ENCODE measurements at regions not wholly inside any gene's neighbourhood (a gene's known extent, or its start where the extent isn't known, plus 50 kb on each side); places are given as distances from the start of the nearest gene placed in this dataset.
"Not testable (repeated sequence)": the region's sequence is repeated elsewhere in the genome, so short reads cannot be mapped to it uniquely, and the experiment has no call there.

- no peaks in the 10 kb centered on the region for H3K27me3 ChIP-seq (replicated peaks in 1 of 7)
- H3K4me3 ChIP-seq: no peak overlapping the region
- no peaks in the 10 kb centered on the region for H3K4me1 ChIP-seq
- H3K9me3 ChIP-seq: peaks cover 0 to 4% (median 0%) of the 10 kb centered on the region in 8 donors
- no peak for DNase-seq
- intact Hi-C loops (cut with DNase I; ENCODE audit: low total_unique reads): no loop called here
- TF ChIP-seq CTCF (IDR thresholded peaks at IDR 0.05 in 8 of 11, conservative IDR thresholded peaks at IDR 0.05 in 3 of 11): no peak
- no peak for TF ChIP-seq POLR2A (IDR thresholded peaks at IDR 0.05)
- TF ChIP-seq POLR2AphosphoS5 (IDR thresholded peaks at IDR 0.05): no peak
- WGBS, 5 donors: 66 to 91% (median 82%) methylated on average over 2 of the region's 2 CpGs
- no peak overlapping the region for H3K27ac ChIP-seq
- no peaks in the 10 kb centered on the region for H3K36me3 ChIP-seq
Measured at GRCh38 chrX:140132937-140133336, 167.6 kb upstream of the CXorf66 start.

GRCh38 chrX:140123446-140123845 lies 158.1 kb upstream of the CXorf66 start:
- H3K4me1 ChIP-seq: no peaks in the 10 kb centered on the region
- intact Hi-C loops (cut with DNase I; ENCODE audit: low total_unique reads): no loop called here
- peaks cover 0 to 14% (median 0%) of the 10 kb centered on the region in 8 donors for H3K9me3 ChIP-seq
- H3K27ac ChIP-seq: no peak overlapping the region
- peaks cover 0 to 11% (median 0%) of the 10 kb centered on the region in 7 donors for H3K27me3 ChIP-seq (replicated peaks in 1 of 7)
- DNase-seq: no peak
- no peaks in the 10 kb centered on the region for H3K36me3 ChIP-seq
- TF ChIP-seq POLR2AphosphoS5 (IDR thresholded peaks at IDR 0.05) (no peak), CTCF (IDR thresholded peaks at IDR 0.05 in 8 of 11, conservative IDR thresholded peaks at IDR 0.05 in 3 of 11) (no peak), POLR2A (IDR thresholded peaks at IDR 0.05) (no peak)
- H3K4me3 ChIP-seq: no peak overlapping the region
- 11 to 22% (median 19%) methylated on average over 2 to 3 of the region's 3 CpGs for WGBS, 5 donors

GRCh38 chrX:140114059-140114458 lies 148.7 kb upstream of the CXorf66 start:
- H3K27me3 ChIP-seq (replicated peaks in 1 of 7); H3K36me3 ChIP-seq; H3K9me3 ChIP-seq; intact Hi-C loops (cut with DNase I; ENCODE audit: low total_unique reads); DNase-seq; H3K4me1 ChIP-seq; H3K27ac ChIP-seq; H3K4me3 ChIP-seq: not testable (repeated sequence)
- 90 to 100% (median 97%) methylated on average over 1 of the region's 1 CpG for WGBS, 5 donors

- no peaks in the 10 kb centered on the region for H3K27me3 ChIP-seq (replicated peaks in 1 of 7)
- TF ChIP-seq POLR2AphosphoS5 (IDR thresholded peaks at IDR 0.05) (no peak), CTCF (IDR thresholded peaks at IDR 0.05 in 8 of 11, conservative IDR thresholded peaks at IDR 0.05 in 3 of 11) (no peak), POLR2A (IDR thresholded peaks at IDR 0.05) (no peak)
- no peak overlapping the region for H3K4me3 ChIP-seq
- peaks cover 0 to 8% (median 0%) of the 10 kb centered on the region in 8 donors for H3K9me3 ChIP-seq
- no peaks in the 10 kb centered on the region for H3K4me1 ChIP-seq
- H3K36me3 ChIP-seq: no peaks in the 10 kb centered on the region
- 43 to 69% (median 56%) methylated on average over 1 of the region's 1 CpG for WGBS, 5 donors
- H3K27ac ChIP-seq: no peak overlapping the region
- DNase-seq: no peak
- intact Hi-C loops (cut with DNase I; ENCODE audit: low total_unique reads): no loop called here
Measured at GRCh38 chrX:140110081-140110650, 144.8 kb upstream of the CXorf66 start.

GRCh38 chrX:140104760-140105159 lies 139.4 kb upstream of the CXorf66 start:
- peaks cover 0 to 3% (median 0%) of the 10 kb centered on the region in 7 donors for H3K27me3 ChIP-seq (replicated peaks in 1 of 7)
- H3K9me3 ChIP-seq: no peaks in the 10 kb centered on the region
- TF ChIP-seq CTCF (IDR thresholded peaks at IDR 0.05 in 8 of 11, conservative IDR thresholded peaks at IDR 0.05 in 3 of 11) (no peak), POLR2A (IDR thresholded peaks at IDR 0.05) (no peak)
- WGBS, 5 donors: 63 to 84% (median 72%) methylated on average over 3 of the region's 3 CpGs
- no peak overlapping the region for H3K4me3 ChIP-seq
- no peaks in the 10 kb centered on the region for H3K4me1 ChIP-seq
- intact Hi-C loops (cut with DNase I; ENCODE audit: low total_unique reads): no loop called here
- no peaks in the 10 kb centered on the region for H3K36me3 ChIP-seq
- H3K27ac ChIP-seq: no peak overlapping the region
- DNase-seq: no peak

Measured in spleen (tissue), 11 donors.